SH-SY5Y (cell line): ENCODE measurements at regions not wholly inside any gene's neighbourhood (a gene's known extent, or its start where the extent isn't known, plus 50 kb on each side); places are given as distances from the start of the nearest gene placed in this dataset.
A peak's percentile ranks its signal among the peaks of the same experiment; 100 is the strongest.

Experiments used
- GATA2 ChIP-seq: IDR thresholded peaks from 2 replicates; pipeline ENCODE4 v1.6.1; 2011; ENCODE audit warnings: mild to moderate bottlenecking, low read depth, low read length
- GATA3 ChIP-seq: IDR thresholded peaks from 2 replicates; pipeline ENCODE4 v1.6.1; 2011; ENCODE audit warnings: low read depth, mild to moderate bottlenecking, low read length, moderate library complexity

DNA sequence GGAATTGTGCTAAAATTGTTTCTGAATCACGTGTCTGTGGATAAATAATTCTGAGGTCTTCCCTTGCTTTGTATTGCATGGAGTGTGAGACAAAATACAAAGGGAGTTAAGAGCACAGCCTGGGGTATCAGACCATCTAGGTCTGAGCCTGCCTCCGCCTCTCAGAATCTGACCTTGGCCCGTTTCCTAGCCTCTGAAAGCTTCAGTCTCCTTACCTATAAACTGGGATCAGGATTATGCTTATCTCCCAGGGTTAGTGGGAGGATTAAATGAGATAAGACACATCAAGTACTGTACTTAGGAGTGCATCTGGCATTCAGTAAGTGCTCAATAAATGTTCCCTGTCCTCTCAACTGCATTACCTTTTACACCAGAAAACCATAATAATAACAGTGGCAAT lies 140.6 kb upstream of the TENM3 start:
- TF ChIP-seq GATA3 (0 out of 2 replicates have a peak, but pooled peaks have one; percentile 29), GATA2 (peak; percentile 59)
